GM12864 (cell line): ENCODE measurements at regions not wholly inside any gene's neighbourhood (a gene's known extent, or its start where the extent isn't known, plus 50 kb on each side); places are given as distances from the start of the nearest gene placed in this dataset.

Source experiments
- DNase-seq: peaks from one replicate; pipeline ENCODE4 v3.0.0-alpha.2; 2011; ENCODE audit warnings: low read depth
- H3K4me3 ChIP-seq: 2 replicates; pipeline ENCODE4 v1.5.1; 2011; ENCODE audit warnings: mild to moderate bottlenecking, low read depth, low read length, control low read depth
- TF ChIP-seq, protein P1 (sequence below): IDR thresholded peaks from 2 replicates; pipeline ENCODE4 v1.5.1; 2011; ENCODE audit warnings: low read depth, mild to moderate bottlenecking, moderate library complexity, low read length, control low read depth, inconsistent platforms; ENCODE audit errors: missing control alignments

DNA sequence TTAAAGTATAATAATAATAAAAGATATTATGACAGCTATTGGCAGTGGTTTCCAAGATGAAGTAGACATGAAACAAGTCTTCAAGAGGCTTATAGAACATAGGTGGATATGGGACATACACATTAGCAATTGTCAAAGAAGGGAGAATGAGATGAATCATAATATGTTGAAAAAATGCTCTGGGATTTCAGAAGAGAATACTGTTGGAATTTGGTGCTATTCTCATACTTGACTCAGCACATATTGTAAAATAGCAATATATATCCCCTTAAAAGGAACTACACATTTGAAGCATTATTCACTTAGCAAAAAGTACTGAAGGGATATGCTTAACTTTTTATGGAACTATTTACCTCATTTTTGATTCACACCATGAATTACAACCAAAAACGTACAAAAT lies 577.2 kb upstream of the PCDH15 start:
- DNase-seq = no peak
- TF ChIP-seq, protein P1, sequence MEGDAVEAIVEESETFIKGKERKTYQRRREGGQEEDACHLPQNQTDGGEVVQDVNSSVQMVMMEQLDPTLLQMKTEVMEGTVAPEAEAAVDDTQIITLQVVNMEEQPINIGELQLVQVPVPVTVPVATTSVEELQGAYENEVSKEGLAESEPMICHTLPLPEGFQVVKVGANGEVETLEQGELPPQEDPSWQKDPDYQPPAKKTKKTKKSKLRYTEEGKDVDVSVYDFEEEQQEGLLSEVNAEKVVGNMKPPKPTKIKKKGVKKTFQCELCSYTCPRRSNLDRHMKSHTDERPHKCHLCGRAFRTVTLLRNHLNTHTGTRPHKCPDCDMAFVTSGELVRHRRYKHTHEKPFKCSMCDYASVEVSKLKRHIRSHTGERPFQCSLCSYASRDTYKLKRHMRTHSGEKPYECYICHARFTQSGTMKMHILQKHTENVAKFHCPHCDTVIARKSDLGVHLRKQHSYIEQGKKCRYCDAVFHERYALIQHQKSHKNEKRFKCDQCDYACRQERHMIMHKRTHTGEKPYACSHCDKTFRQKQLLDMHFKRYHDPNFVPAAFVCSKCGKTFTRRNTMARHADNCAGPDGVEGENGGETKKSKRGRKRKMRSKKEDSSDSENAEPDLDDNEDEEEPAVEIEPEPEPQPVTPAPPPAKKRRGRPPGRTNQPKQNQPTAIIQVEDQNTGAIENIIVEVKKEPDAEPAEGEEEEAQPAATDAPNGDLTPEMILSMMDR = no peak
- H3K4me3 ChIP-seq = no peak overlapping the region

DNA sequence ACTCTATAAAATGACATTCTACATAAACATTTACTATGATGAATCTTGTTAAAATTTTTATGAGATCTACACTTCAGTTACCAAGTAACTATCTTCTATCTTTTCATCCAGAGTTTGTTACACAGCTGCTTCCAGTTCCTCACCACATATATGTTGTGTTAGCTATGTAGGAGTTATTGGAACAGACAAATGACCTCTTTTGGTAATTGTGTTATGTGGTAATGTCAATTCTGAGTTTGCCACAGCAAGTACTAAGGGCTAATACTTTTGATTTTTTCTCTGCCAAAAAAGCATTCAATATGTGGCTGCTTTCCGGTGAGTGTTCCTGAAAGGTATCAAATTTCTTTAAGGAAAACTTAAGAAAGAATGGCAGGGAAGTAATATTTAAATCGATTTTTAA lies 573.9 kb upstream of the PCDH15 start:
- TF ChIP-seq, protein P1 = no peak
- no peak overlapping the region for H3K4me3 ChIP-seq
- DNase-seq = no peak

DNA sequence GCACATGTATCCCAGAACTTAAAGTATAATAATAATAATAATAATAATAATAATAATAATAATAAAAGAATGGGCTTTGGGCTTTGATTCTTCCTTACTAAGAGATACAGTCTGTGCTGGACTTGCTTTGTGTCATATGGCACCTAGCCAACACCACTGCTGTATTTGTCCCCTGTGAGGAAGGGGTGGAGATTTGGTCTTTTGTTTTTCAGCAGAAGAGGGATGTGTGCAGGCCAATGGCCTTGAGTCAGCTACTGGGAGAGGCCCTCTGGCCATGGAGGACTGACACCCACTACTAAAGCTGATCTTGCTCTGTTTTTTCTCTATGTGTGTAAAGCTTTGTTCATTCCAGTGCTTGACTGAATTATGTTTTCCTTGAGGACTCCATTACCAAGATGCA lies 573.0 kb upstream of the PCDH15 start:
- H3K4me3 ChIP-seq = no peak overlapping the region
- TF ChIP-seq, protein P1 = no peak
- DNase-seq = no peak

DNA sequence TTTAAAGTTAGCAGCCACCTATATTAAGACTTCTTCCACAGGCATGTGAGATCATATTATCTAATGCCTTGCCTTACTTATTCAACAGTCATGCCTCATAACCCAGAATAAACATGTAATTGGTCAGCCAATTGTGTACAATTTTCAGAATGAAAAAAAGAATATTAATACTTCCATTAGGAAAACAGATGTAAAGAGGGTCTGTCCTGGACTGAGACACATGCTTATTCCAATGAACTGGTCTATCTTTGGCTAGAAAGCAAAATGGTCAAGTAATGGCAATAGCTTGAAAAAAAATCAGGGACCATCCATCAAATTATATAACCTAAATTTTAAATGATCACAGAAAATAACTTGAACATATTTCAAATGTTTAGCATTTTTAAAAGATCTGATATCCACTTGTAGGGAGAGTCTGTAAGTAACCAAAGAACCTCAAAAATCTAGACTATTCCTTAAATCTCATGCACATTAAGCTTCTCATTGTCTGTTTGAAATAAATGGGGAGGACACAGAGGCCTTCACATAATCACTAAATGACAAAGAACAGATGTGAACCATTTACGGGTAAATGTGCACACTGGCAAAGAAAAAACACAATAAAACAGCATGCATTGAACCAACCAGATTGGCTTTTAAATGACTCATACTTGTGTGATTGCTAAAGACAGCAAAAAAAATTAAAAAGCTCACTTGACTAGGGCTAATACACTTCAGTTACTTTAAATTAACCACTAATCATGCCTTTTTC lies 568.8 kb upstream of the PCDH15 start:
- no peak overlapping the region for H3K4me3 ChIP-seq
- TF ChIP-seq, protein P1 = no peak
- no peak for DNase-seq

DNA sequence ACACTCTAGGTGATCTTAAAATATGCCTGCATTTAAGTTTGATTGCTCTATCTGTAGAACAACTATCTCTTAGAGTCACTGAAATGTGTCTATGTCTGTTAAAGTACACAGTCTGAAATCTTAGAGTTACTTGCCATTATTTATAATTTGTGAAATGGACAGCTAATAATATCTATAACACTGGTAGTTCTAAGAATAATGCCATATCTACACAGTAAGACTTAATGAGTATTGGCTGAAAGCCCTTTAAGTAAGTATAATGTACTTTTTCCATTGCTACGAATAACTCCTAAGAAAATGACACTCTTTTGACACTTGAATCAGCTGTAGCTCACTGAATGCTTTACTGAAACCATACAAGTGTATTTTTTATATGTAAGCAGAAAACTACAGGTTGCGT lies 567.4 kb upstream of the PCDH15 start:
- H3K4me3 ChIP-seq = no peak overlapping the region
- no peak for DNase-seq
- TF ChIP-seq, protein P1 = no peak

DNA sequence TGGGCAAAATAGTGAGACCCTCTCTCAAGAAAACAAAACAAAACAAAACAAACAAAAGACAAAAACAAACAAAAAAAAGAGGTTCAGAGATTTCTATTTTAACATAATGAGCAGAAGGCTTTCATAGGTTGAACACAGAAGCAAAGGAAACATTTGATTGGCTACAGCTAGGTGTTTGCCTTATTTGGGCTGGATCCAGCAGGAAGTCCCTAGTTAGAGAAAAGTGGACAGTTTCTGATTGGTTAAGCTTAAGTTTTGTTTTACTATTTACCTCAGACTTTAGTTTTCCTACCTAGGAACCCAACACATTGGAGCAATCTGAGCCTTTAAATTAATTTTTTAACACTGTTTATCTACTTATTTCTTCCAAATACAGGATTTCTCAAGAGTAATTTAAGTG lies 566.5 kb upstream of the PCDH15 start:
- no peak overlapping the region for H3K4me3 ChIP-seq
- TF ChIP-seq, protein P1 = no peak

DNA sequence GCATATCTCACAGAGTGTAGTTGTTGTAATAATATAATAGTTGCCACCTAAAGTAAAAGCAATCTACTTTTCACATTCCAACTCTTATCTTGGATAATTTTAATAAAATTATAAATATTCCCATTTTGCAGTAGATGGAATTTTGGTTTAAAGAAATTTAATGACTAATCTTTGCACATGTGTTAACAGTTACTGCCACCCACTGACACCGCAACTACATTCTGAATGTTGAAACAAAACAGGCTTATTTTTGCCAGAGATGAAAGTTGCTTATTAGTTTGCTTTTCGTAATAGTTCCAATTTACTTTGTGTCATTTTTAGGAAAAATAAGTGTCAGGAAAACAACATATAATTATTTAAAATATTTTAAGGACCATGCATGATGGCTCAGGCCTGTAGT lies 557.5 kb upstream of the PCDH15 start:
- no peak overlapping the region for H3K4me3 ChIP-seq
- TF ChIP-seq, protein P1 = no peak
- no peak for DNase-seq

More for the DNA sequence above, 566.5 kb upstream of the PCDH15 start:
- DNase-seq = no peak
